Common myeloid progenitor, CD34-positive (primary cell): ENCODE measurements at regions not wholly inside any gene's neighbourhood (a gene's known extent, or its start where the extent isn't known, plus 50 kb on each side); places are given as distances from the start of the nearest gene placed in this dataset.

Source experiments
- CTCF ChIA-PET: fragments of 350-600 bp; sonication (Branson Sonifier 250); formaldehyde crosslinking; loops from one replicate; lab custom pipeline; 2021; ENCODE audit warnings: antibody characterized with exemption; lab: Charles Lee
- POLR2A ChIA-PET: fragments of 350-600 bp; sonication (Branson Sonifier 250); formaldehyde crosslinking; loops from one replicate; lab custom pipeline; 2021; ENCODE audit warnings: antibody characterized with exemption; lab: Charles Lee
- DNase-seq, 3 donors: peaks; one replicate each; pipeline versions ENCODE4 v3.0.0 to v3.0.0-alpha.2; 2013
- H3K27ac ChIP-seq, 2 experiments: 1 replicate in 1 of 2; 2 replicates in 1 of 2; pipeline ENCODE4 v1.7.0; 2013; ENCODE audit warnings: inconsistent platforms in 2 of 2, low read length in 2 of 2, mild to moderate bottlenecking in 2 of 2, low read depth in 1 of 2, moderate library complexity in 1 of 2; ENCODE audit not compliant: severe bottlenecking in 2 of 2, insufficient read depth in 1 of 2, poor library complexity in 1 of 2
- H3K27me3 ChIP-seq, 5 experiments: replicated peaks in 2 of 5; 1 replicate in 3 of 5; 2 replicates in 2 of 5; pipeline versions ENCODE4 v1.6.1 to v1.7.0; 2013; ENCODE audit warnings: low read length in 4 of 5, mild to moderate bottlenecking in 2 of 5, moderate library complexity in 2 of 5, inconsistent platforms in 1 of 5; ENCODE audit not compliant: insufficient read depth in 5 of 5, control insufficient read depth in 4 of 5
- H3K36me3 ChIP-seq, 4 experiments: 1 replicate in 2 of 4; 2 replicates in 2 of 4; pipeline versions ENCODE4 v1.6.1 to v1.7.0; 2013; ENCODE audit warnings: low read length in 3 of 4, control low read depth in 1 of 4, mild to moderate bottlenecking in 1 of 4; ENCODE audit not compliant: control insufficient read depth in 4 of 4, insufficient read depth in 4 of 4
- H3K4me1 ChIP-seq, 4 experiments: 1 replicate in 3 of 4; 2 replicates in 1 of 4; pipeline versions ENCODE4 v1.6.1 to v1.7.1; 2013; ENCODE audit warnings: low read length in 3 of 4, mild to moderate bottlenecking in 3 of 4, control low read depth in 1 of 4, inconsistent platforms in 1 of 4, moderate library complexity in 1 of 4; ENCODE audit not compliant: control insufficient read depth in 4 of 4, insufficient read depth in 4 of 4; ENCODE audit errors: control extremely low read depth in 1 of 4
- H3K4me3 ChIP-seq, 7 experiments: 1 replicate in 4 of 7; 2 replicates in 3 of 7; pipeline versions ENCODE4 v1.5.1 to v1.7.0; 2013; ENCODE audit warnings: mild to moderate bottlenecking in 7 of 7, low read length in 6 of 7, moderate library complexity in 6 of 7, inconsistent platforms in 2 of 7, low read depth in 2 of 7, control low read depth in 1 of 7; ENCODE audit not compliant: insufficient read depth in 4 of 7, control insufficient read depth in 1 of 7; ENCODE audit errors: extremely low read depth in 1 of 7
- H3K9me3 ChIP-seq, 5 experiments: 1 replicate in 4 of 5; 2 replicates in 1 of 5; pipeline versions ENCODE4 v1.6.1 to v1.7.1; 2013; ENCODE audit warnings: low read length in 4 of 5, mild to moderate bottlenecking in 2 of 5, inconsistent platforms in 1 of 5, low read depth in 1 of 5, moderate library complexity in 1 of 5; ENCODE audit not compliant: control insufficient read depth in 4 of 5, insufficient read depth in 2 of 5; ENCODE audit errors: control extremely low read depth in 1 of 5
- WGBS: methylation state at CpG from one replicate; pipeline ENCODE4 v1.1.5; 2013; ENCODE audit not compliant: insufficient coverage; 5-methylcytosine and 5-hydroxymethylcytosine counted together

DNA sequence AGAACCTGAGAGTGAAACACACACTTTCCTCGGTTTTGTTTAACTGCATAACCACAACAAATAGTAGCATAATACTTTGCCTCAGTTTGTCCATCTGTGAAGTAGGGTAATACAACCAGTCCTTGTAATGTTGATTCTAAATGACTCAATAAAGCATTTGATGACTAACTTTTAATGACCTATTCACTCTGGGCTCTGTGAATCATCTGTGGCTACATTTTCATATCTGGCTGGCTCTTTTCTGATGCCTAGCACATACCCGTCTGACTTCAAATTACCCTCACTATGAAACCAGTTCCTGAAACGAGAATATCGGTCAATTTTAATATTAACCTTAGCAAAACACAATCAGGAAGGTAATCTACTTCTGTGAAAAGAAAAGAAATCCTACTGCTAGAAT is 151.0 kb downstream of the SH2D1A start:
- no peaks in the 10 kb centered on the region for H3K36me3 ChIP-seq
- peaks cover 0 to 2% (median 0%) of the 10 kb centered on the region in 5 experiments for H3K9me3 ChIP-seq
- H3K4me3 ChIP-seq, result no peak overlapping the region
- H3K27me3 ChIP-seq, result peaks cover 0 to 2% (median 0%) of the 10 kb centered on the region in 5 experiments
- H3K4me1 ChIP-seq, result no peaks in the 10 kb centered on the region
- POLR2A ChIA-PET, result no interaction called here
- 83% methylated on average over 1 of the region's 4 CpGs for WGBS
- DNase-seq, result no peak
- CTCF ChIA-PET, result no interaction called here
- no peak overlapping the region for H3K27ac ChIP-seq

DNA sequence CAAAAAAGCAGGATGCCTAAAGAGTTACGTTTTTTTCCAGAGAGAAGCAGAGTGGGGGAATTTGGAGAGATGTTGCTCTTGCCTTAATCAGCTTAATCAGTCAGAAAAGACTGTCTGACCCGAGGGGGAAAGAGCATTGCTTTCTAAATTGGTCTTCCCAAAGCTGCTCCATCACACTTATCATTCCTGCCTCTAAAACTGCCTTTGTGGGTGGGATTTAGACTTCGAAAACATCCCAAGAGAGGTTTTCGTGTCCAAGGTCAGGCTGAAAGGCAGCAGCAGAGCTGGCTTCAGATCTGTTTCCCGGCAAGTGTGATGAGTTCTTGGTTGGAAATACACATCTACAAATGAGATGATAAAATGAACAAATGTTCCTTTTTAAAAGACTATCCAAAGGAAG is 155.2 kb downstream of the SH2D1A start:
- Histone ChIP-seq H3K9me3 (no peaks in the 10 kb centered on the region), H3K4me1 (no peaks in the 10 kb centered on the region), H3K4me3 (no peak overlapping the region), H3K27me3 (no peaks in the 10 kb centered on the region), H3K36me3 (no peaks in the 10 kb centered on the region), H3K27ac (no peak overlapping the region)
- ChIA-PET CTCF (no interaction called here), POLR2A (no interaction called here)
- DNase-seq, result no peak
- 59% methylated on average over 3 of the region's 5 CpGs for WGBS

DNA sequence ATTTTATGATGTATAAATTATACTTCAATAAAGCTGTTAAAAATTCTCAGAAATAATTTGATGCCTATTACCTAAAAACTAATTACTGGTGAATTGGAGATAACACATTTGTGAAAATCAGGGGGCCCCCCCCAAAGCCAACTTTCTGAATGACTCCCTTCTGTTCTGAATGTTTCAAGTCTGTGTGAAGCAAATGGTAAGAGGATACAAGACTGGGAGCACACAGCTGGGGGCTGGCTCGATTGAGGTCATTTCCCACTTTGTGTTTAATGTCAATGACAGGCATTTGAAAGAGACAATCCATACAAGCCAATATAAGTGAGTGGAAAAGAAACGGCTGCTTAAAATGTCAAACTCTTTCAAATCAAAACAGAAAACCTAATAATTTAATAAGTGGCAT is 155.8 kb downstream of the SH2D1A start:
- Histone ChIP-seq H3K36me3 (no peaks in the 10 kb centered on the region), H3K27me3 (no peaks in the 10 kb centered on the region), H3K4me3 (no peak overlapping the region), H3K9me3 (no peaks in the 10 kb centered on the region), H3K4me1 (no peaks in the 10 kb centered on the region), H3K27ac (no peak overlapping the region)
- ChIA-PET CTCF (no interaction called here), POLR2A (no interaction called here)
- DNase-seq, result no peak
- no CpG with 5 or more reads among the region's 2 CpGs for WGBS

DNA sequence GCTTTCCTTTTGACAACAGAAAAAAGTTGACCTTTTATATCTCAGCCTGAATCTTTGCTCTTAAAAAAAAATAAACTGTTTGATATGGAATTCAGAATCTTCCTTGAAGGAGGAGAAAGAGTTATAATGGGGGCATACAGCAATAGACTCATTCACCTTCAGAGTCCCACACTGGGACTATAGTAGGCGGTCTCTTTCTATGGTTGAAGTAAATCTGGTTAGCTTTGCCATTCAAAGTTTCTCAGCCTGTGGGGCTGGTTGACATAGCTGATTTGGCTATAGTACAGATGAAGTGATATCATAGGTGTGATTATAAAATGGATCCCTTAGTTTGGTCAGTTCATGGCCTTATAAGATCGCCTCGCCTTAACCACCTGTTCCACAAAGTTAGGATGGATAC is 156.2 kb downstream of the SH2D1A start:
- H3K27ac ChIP-seq, result no peak overlapping the region
- 90% methylated on average over 2 of the region's 3 CpGs for WGBS
- no peaks in the 10 kb centered on the region for H3K36me3 ChIP-seq
- H3K4me3 ChIP-seq, result no peak overlapping the region
- H3K9me3 ChIP-seq, result no peaks in the 10 kb centered on the region
- H3K27me3 ChIP-seq, result no peaks in the 10 kb centered on the region
- no peaks in the 10 kb centered on the region for H3K4me1 ChIP-seq
- POLR2A ChIA-PET, result no interaction called here
- CTCF ChIA-PET, result no interaction called here
- no peak for DNase-seq

DNA sequence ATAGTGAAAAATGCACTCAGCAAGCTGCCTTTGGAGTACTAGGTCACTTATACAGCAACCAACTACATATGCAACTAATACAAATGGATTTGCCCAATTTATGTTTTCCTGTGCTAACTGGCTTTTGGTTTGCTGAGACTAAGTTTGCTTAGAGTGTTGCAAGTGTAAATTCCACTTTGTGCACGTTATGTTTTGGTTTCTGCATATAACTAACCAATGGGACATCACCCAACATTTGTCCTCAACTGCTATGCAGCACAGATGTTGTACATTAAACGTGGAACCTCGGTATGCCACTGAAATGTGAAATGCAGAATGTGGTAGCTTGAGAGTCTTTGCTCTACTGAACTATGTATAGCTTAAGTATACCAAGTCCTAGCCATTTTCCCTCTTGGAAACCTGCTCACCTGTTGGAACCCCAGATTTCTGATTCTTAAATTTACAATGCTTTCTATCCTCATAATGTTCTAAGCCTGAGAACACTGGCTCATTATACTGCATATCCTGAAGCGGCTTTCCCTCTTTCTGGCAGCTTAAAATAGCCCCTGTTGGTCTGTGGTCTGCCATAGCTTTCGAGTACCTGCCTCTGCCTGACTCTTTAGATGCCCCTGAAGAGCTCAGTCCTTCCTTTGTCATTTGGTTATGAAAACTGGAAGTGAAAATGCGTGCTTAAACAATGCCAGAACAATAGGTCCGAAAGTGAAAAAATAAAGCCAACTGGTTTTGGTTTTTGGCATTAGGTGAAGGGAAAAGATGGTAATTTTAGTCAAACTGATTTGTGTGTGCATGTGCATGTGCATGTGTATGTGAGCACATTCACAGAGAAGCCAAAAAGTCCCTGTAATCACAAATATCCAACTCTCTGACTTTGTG is 158.0 kb downstream of the SH2D1A start:
- no peaks in the 10 kb centered on the region for H3K36me3 ChIP-seq
- DNase-seq, result no peak
- H3K27ac ChIP-seq, result no peak overlapping the region
- H3K4me1 ChIP-seq, result no peaks in the 10 kb centered on the region
- H3K4me3 ChIP-seq, result no peak overlapping the region
- POLR2A ChIA-PET, result no interaction called here
- H3K27me3 ChIP-seq, result no peaks in the 10 kb centered on the region
- no peaks in the 10 kb centered on the region for H3K9me3 ChIP-seq
- CTCF ChIA-PET, result no interaction called here
- 75% methylated on average over 2 of the region's 7 CpGs for WGBS

DNA sequence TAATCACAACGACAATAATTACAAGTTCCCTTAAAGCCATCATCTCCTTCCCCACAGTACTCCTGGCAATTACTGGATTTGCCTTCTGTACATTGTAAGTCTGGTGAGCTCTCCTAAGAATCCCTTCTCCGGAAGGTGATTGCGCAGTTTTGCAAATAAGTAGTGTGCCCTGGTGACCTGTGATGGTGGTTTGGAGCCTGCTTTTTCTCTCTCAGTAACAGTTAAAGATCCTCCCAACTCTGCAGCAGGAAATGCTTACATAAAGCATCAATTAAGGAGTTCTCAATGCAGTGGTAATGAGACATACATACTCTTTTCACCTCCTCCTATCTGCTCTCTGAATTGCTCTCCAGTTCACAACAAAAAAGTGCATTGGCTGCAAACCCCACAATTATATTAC is 159.7 kb downstream of the SH2D1A start:
- no peak for DNase-seq
- POLR2A ChIA-PET, result no interaction called here
- CTCF ChIA-PET, result no interaction called here
- no peaks in the 10 kb centered on the region for H3K27me3 ChIP-seq
- no peaks in the 10 kb centered on the region for H3K4me1 ChIP-seq
- no peaks in the 10 kb centered on the region for H3K9me3 ChIP-seq
- no peaks in the 10 kb centered on the region for H3K36me3 ChIP-seq
- 100% methylated on average over 1 of the region's 3 CpGs for WGBS
- H3K27ac ChIP-seq, result no peak overlapping the region
- H3K4me3 ChIP-seq, result no peak overlapping the region

DNA sequence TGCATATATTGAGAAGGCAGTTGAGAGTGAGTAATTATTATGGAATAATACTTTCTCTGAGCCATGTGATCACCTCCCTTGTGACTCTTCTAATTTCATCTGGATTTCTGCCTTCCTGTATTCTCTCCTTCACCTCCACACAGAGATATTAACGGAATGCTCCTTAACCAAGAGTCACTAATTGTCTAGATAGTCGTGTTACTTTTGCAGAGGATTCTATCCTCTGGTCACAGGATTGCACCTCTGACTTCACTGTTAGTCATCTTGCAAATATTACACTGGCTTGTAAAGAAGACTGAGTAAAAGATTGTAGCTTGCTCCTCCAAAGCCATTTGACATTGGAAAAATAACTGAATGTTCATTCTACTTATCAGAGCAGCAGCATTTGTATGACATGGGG is 160.9 kb downstream of the SH2D1A start:
- WGBS, result no CpG with 5 or more reads among the region's 2 CpGs
- ChIA-PET POLR2A (no interaction called here), CTCF (no interaction called here)
- Histone ChIP-seq H3K4me1 (no peaks in the 10 kb centered on the region), H3K27ac (no peak overlapping the region), H3K36me3 (no peaks in the 10 kb centered on the region), H3K4me3 (no peak overlapping the region), H3K9me3 (no peaks in the 10 kb centered on the region), H3K27me3 (no peaks in the 10 kb centered on the region)
- no peak for DNase-seq
